ENCODE measurements at regions not wholly inside any gene's neighbourhood (a gene's known extent, or its start where the extent isn't known, plus 50 kb on each side); places are given as distances from the start of the nearest gene placed in this dataset.

DNA sequence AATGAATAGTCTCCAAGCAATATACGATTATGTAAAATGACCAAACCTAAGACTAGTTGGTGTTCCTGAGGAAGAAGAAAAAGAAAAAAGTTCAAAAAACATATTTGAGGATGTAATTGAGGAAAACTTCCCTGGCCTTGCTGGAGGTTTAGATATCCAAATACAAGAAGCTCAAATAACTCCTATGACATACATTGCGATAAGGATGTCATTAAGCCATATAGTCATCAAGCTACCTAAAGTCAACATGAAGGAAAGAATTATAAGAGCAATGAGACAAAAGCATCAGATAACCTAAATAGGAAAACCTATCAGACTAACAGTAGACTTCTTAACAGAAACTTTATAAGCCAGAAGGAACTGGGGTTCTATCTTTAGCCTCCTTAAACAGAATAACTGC, 231.1 kb downstream of the TUSC7 start:
- 91 to 100% methylated on average over 2 of the region's 2 CpGs for WGBS, 2 donors
- Histone ChIP-seq H3K4me3 (no peak overlapping the region), H3K9ac (ENCODE audit: insufficient read depth in 1 of 2, low read length in 2 of 2) (no peak overlapping the region), H3K36me3 (ENCODE audit: control insufficient read depth in 4 of 4, insufficient read depth in 4 of 4, low read length in 4 of 4) (no peaks in the 10 kb centered on the region), H3K9me3 (ENCODE audit: control insufficient read depth in 4 of 4, insufficient read depth in 3 of 4, low read length in 3 of 4) (peaks cover 0 to 6% (median 3%) of the 10 kb centered on the region in 4 donors), H3K4me1 (ENCODE audit: control insufficient read depth in 5 of 5, insufficient read depth in 5 of 5, low read length in 5 of 5) (no peaks in the 10 kb centered on the region), H3K27ac (ENCODE audit: low read depth in 1 of 2, low read length in 1 of 2) (no peak overlapping the region), H3K27me3 (ENCODE audit: control insufficient read depth in 3 of 3, insufficient read depth in 3 of 3, low read length in 2 of 3) (no peaks in the 10 kb centered on the region)
- DNase-seq (no peak), ATAC-seq (ENCODE audit: insufficient read depth, low FRiP score) (no peak)
- TF ChIP-seq, protein P1, sequence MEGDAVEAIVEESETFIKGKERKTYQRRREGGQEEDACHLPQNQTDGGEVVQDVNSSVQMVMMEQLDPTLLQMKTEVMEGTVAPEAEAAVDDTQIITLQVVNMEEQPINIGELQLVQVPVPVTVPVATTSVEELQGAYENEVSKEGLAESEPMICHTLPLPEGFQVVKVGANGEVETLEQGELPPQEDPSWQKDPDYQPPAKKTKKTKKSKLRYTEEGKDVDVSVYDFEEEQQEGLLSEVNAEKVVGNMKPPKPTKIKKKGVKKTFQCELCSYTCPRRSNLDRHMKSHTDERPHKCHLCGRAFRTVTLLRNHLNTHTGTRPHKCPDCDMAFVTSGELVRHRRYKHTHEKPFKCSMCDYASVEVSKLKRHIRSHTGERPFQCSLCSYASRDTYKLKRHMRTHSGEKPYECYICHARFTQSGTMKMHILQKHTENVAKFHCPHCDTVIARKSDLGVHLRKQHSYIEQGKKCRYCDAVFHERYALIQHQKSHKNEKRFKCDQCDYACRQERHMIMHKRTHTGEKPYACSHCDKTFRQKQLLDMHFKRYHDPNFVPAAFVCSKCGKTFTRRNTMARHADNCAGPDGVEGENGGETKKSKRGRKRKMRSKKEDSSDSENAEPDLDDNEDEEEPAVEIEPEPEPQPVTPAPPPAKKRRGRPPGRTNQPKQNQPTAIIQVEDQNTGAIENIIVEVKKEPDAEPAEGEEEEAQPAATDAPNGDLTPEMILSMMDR (IDR thresholded peaks at IDR 0.05; ENCODE audit: control extremely low read depth, extremely low read depth) = no peak

DNA sequence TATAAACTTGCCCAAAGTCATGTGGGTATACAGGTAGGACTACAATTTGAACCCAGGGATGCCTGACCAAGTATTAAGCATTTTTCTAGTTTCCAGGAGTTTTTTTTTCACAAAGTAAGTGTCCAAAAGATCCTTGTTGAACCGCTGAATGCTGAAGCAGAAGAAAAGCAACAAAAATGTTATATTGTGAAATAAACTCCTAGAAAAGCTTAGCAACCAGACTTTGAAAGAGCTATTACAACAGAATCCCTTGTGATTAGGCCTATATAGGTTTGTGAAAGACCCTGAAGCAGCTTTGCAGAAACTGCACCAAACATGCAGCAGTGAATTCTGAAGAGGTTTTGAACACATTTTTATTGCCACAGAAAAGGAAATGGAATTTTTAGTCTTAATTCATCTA, 236.8 kb downstream of the TUSC7 start:
- Histone ChIP-seq H3K4me3 (no peak overlapping the region), H3K27me3 (ENCODE audit: control insufficient read depth in 3 of 3, insufficient read depth in 3 of 3, low read length in 2 of 3) (no peaks in the 10 kb centered on the region), H3K36me3 (ENCODE audit: control insufficient read depth in 4 of 4, insufficient read depth in 4 of 4, low read length in 4 of 4) (no peaks in the 10 kb centered on the region), H3K27ac (ENCODE audit: low read depth in 1 of 2, low read length in 1 of 2) (no peak overlapping the region), H3K9ac (ENCODE audit: insufficient read depth in 1 of 2, low read length in 2 of 2) (no peak overlapping the region), H3K4me1 (ENCODE audit: control insufficient read depth in 5 of 5, insufficient read depth in 5 of 5, low read length in 5 of 5) (no peaks in the 10 kb centered on the region), H3K9me3 (ENCODE audit: control insufficient read depth in 4 of 4, insufficient read depth in 3 of 4, low read length in 3 of 4) (no peaks in the 10 kb centered on the region)
- 68 to 77% methylated on average over 1 of the region's 1 CpG for WGBS, 2 donors
- ATAC-seq (ENCODE audit: insufficient read depth, low FRiP score) = no peak
- TF ChIP-seq, protein P1 (IDR thresholded peaks at IDR 0.05; ENCODE audit: control extremely low read depth, extremely low read depth) = no peak
- DNase-seq = no peak

DNA sequence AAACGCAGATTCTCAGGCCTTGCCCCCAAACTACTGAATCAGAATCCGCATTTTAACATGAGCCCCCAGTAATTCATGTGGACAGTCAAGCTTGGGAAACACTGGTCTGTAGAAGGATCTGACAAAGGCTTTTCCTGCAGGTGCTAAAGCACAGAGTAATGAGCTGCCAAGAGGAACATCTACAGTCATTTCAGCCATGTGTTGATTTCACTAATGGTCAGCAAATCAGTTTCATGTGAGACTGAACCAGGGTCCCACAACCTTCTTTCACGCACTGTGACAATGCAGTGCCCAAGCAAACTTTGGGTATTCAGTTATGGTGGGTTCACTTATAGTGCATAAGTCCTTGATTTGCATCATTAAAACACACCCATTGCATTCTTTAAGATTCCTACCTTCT, 237.6 kb downstream of the TUSC7 start:
- H3K9me3 ChIP-seq (ENCODE audit: control insufficient read depth in 4 of 4, insufficient read depth in 3 of 4, low read length in 3 of 4) = no peaks in the 10 kb centered on the region
- H3K4me3 ChIP-seq = no peak overlapping the region
- H3K4me1 ChIP-seq (ENCODE audit: control insufficient read depth in 5 of 5, insufficient read depth in 5 of 5, low read length in 5 of 5) = no peaks in the 10 kb centered on the region
- no peaks in the 10 kb centered on the region for H3K27me3 ChIP-seq (ENCODE audit: control insufficient read depth in 3 of 3, insufficient read depth in 3 of 3, low read length in 2 of 3)
- no peak overlapping the region for H3K27ac ChIP-seq (ENCODE audit: low read depth in 1 of 2, low read length in 1 of 2)
- whole genome bisulfite sequencing, 2 donors = 90 to 91% methylated on average over 3 of the region's 3 CpGs
- DNase-seq = no peak
- TF ChIP-seq, protein P1 (IDR thresholded peaks at IDR 0.05; ENCODE audit: control extremely low read depth, extremely low read depth) = no peak
- no peak overlapping the region for H3K9ac ChIP-seq (ENCODE audit: insufficient read depth in 1 of 2, low read length in 2 of 2)
- ATAC-seq (ENCODE audit: insufficient read depth, low FRiP score) = no peak
- H3K36me3 ChIP-seq (ENCODE audit: control insufficient read depth in 4 of 4, insufficient read depth in 4 of 4, low read length in 4 of 4) = no peaks in the 10 kb centered on the region

DNA sequence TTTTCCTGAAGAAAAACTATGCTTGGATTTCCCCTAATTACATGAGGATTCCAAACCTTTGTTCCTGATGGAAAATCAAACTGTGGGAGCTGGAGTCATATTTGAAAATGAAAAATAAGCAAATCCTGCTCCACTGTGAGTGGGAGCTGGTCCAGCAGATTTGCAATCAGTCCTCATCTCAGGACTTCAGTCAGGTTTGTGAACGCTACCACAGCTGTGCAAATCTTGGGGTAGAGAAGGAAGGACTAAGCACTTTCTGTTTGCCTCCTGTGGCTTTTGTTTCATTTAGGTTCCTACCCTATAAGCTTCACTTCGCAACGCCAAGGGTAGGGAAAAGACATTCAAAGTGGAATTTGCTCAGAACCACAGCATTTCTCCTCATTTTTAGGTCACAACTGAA, 238.2 kb downstream of the TUSC7 start:
- 75 to 81% methylated on average over 3 of the region's 3 CpGs for WGBS, 2 donors
- no peaks in the 10 kb centered on the region for H3K27me3 ChIP-seq (ENCODE audit: control insufficient read depth in 3 of 3, insufficient read depth in 3 of 3, low read length in 2 of 3)
- DNase-seq (no peak), ATAC-seq (ENCODE audit: insufficient read depth, low FRiP score) (no peak)
- H3K36me3 ChIP-seq (ENCODE audit: control insufficient read depth in 4 of 4, insufficient read depth in 4 of 4, low read length in 4 of 4) = no peaks in the 10 kb centered on the region
- H3K9me3 ChIP-seq (ENCODE audit: control insufficient read depth in 4 of 4, insufficient read depth in 3 of 4, low read length in 3 of 4) = no peaks in the 10 kb centered on the region
- no peak overlapping the region for H3K4me3 ChIP-seq
- no peak overlapping the region for H3K27ac ChIP-seq (ENCODE audit: low read depth in 1 of 2, low read length in 1 of 2)
- H3K4me1 ChIP-seq (ENCODE audit: control insufficient read depth in 5 of 5, insufficient read depth in 5 of 5, low read length in 5 of 5) = no peaks in the 10 kb centered on the region
- TF ChIP-seq, protein P1 (IDR thresholded peaks at IDR 0.05; ENCODE audit: control extremely low read depth, extremely low read depth) = no peak
- no peak overlapping the region for H3K9ac ChIP-seq (ENCODE audit: insufficient read depth in 1 of 2, low read length in 2 of 2)
